NCI-H1930 (cell line): ENCODE measurements at regions not wholly inside any gene's neighbourhood (a gene's known extent, or its start where the extent isn't known, plus 50 kb on each side); places are given as distances from the start of the nearest gene placed in this dataset.

Source experiments
- DNase-seq, 2 experiments: peaks; one replicate each; lab custom pipeline; 2025; lab: John Stamatoyannopoulos, UW

- DNase-seq, result no peak
Measured at GRCh38 chr6:17226786-17227233, 54.4 kb upstream of the RBM24 start.

DNA sequence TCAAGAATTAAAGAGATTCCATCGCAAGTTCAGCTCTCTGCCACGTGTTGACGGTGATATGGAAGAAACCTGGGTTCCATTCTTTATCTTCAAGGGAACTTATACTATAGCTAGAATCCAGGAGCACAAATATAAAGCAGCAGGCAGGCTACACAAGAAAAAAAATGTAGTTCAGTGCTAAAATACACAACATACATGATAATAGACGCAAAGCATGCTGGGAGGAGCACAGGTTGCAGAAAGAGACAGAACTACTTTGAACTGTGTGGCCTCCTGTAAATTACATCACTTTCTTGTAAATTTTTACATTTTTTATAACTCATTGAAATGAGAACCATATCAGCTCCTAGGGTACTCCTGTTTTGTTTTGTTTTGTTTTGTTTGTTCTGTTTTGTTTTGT lies 53.8 kb upstream of the RBM24 start:
- no peak for DNase-seq
